ENCODE measurements at regions not wholly inside any gene's neighbourhood (a gene's known extent, or its start where the extent isn't known, plus 50 kb on each side); places are given as distances from the start of the nearest gene placed in this dataset.

DNA sequence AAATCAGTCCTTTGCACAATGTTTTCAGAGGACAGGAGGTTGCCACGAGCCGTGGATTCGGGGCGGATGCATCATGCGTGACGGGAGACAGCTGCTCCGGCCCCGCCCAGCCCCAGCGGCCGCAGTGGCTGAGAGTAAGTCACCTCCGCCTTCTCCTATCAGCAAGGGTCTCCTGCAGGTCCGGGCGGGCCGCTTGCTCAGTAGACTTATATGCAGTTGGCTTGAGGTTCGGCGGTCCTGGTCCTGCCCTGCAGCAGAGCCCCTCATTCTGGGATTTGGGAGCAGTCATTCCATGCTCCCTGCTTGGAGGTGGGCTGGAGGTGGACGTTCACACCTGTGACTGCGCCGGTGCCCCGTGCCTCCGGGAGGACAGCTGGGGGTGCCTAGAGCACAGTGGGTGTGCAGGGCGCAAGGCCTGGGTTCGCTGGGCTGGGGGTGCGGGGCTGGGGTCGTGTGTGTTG lies 86.3 kb upstream of the ADRA2C start:
- TF ChIP-seq, protein P1, sequence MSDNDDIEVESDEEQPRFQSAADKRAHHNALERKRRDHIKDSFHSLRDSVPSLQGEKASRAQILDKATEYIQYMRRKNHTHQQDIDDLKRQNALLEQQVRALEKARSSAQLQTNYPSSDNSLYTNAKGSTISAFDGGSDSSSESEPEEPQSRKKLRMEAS (IDR thresholded peaks at IDR 0.05), result no peak
- TF ChIP-seq EP300 (IDR thresholded peaks at IDR 0.05), result no peak
- TF ChIP-seq CTCF (IDR thresholded peaks at IDR 0.05), result no peak
- no peak for TF ChIP-seq USF2 (IDR thresholded peaks at IDR 0.05)
- no peak for TF ChIP-seq POLR2A (IDR thresholded peaks at IDR 0.05; ENCODE audit: low read length)
- TF ChIP-seq, protein P2, sequence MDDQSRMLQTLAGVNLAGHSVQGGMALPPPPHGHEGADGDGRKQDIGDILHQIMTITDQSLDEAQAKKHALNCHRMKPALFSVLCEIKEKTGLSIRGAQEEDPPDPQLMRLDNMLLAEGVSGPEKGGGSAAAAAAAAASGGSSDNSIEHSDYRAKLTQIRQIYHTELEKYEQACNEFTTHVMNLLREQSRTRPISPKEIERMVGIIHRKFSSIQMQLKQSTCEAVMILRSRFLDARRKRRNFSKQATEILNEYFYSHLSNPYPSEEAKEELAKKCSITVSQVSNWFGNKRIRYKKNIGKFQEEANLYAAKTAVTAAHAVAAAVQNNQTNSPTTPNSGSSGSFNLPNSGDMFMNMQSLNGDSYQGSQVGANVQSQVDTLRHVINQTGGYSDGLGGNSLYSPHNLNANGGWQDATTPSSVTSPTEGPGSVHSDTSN (IDR thresholded peaks at IDR 0.05), result no peak

All from A549 (cell line).